GM18508 (cell line): ENCODE measurements at regions not wholly inside any gene's neighbourhood (a gene's known extent, or its start where the extent isn't known, plus 50 kb on each side); places are given as distances from the start of the nearest gene placed in this dataset.

Experiments used
- ATAC-seq: cut with Tn5 transposase; IDR thresholded peaks from one replicate; pipeline ENCODE4 v1.9.1; 2021; ENCODE audit warnings: moderate number of reproducible peaks; ENCODE audit not compliant: insufficient read depth, unreplicated experiment

GRCh38 chr14:62614122-62614521, 431.1 kb downstream of the KCNH5 start:
- ATAC-seq = no peak

- no peak for ATAC-seq
Measured at GRCh38 chr14:62616668-62617067, 428.6 kb downstream of the KCNH5 start.

GRCh38 chr14:62626416-62626815, 418.8 kb downstream of the KCNH5 start:
- ATAC-seq = no peak

- no peak for ATAC-seq
Measured at GRCh38 chr14:62629176-62629725, 416.0 kb downstream of the KCNH5 start.

- ATAC-seq = no peak
Measured at GRCh38 chr14:62631176-62631575, 414.1 kb downstream of the KCNH5 start.

- no peak for ATAC-seq
Measured at GRCh38 chr14:62632771-62633170, 412.5 kb downstream of the KCNH5 start.

- ATAC-seq = no peak
Measured at GRCh38 chr14:62645649-62646048, 399.6 kb downstream of the KCNH5 start.
